Neural progenitor cell (in vitro differentiated cells): ENCODE measurements at regions not wholly inside any gene's neighbourhood (a gene's known extent, or its start where the extent isn't known, plus 50 kb on each side); places are given as distances from the start of the nearest gene placed in this dataset.
A peak's percentile ranks its signal among the peaks of the same experiment; 100 is the strongest.

Experiments
- DNase-seq: peaks from one replicate; pipeline ENCODE4 v3.0.0-alpha.2; 2016; ENCODE audit warnings: low spot score
- H2AFZ ChIP-seq: fragments of 200-600 bp; sonication (generic); replicated peaks from 2 replicates; pipeline ENCODE4 v1.6.1; 2016; ENCODE audit warnings: antibody characterized with exemption
- H3F3A ChIP-seq: fragments of 200-600 bp; sonication (generic); 2 replicates; pipeline ENCODE4 v1.6.1; 2016; ENCODE audit warnings: antibody characterized with exemption, low read depth
- H3K27ac ChIP-seq: fragments of 200-600 bp; sonication (generic); 2 replicates; pipeline ENCODE4 v1.5.1; 2016; ENCODE audit warnings: mild to moderate bottlenecking
- H3K27me3 ChIP-seq: fragments of 200-600 bp; sonication (generic); 2 replicates; pipeline ENCODE4 v1.6.1; 2016; ENCODE audit warnings: mild to moderate bottlenecking, moderate library complexity
- H3K36me3 ChIP-seq: fragments of 200-600 bp; sonication (generic); 2 replicates; pipeline ENCODE4 v1.5.1; 2016
- H3K4me1 ChIP-seq: fragments of 200-600 bp; sonication (generic); 2 replicates; pipeline ENCODE4 v1.6.1; 2016; ENCODE audit warnings: mixed run types
- H3K4me2 ChIP-seq: fragments of 200-600 bp; sonication (generic); 2 replicates; pipeline ENCODE4 v1.6.1; 2016
- H3K4me3 ChIP-seq: fragments of 200-600 bp; sonication (generic); 2 replicates; pipeline ENCODE4 v1.5.1; 2016
- H3K79me2 ChIP-seq: fragments of 200-600 bp; sonication (generic); 2 replicates; pipeline ENCODE4 v1.6.1; 2016; ENCODE audit warnings: low read depth
- H3K9ac ChIP-seq: fragments of 200-600 bp; sonication (generic); 2 replicates; pipeline ENCODE4 v1.6.1; 2016
- H3K9me3 ChIP-seq: fragments of 200-600 bp; sonication (generic); 2 replicates; pipeline ENCODE4 v1.5.1; 2016; ENCODE audit warnings: low read depth
- H4K20me1 ChIP-seq: fragments of 200-600 bp; sonication (generic); 2 replicates; pipeline ENCODE4 v1.6.1; 2016; ENCODE audit warnings: low read depth
- H3K27ac Mint-ChIP-seq: 3 replicates; pipeline ENCODE4 v1.8.0; 2021; ENCODE audit warnings: mixed read lengths
- H3K27me3 Mint-ChIP-seq: 2 replicates; pipeline ENCODE4 v1.8.0; 2022; ENCODE audit warnings: low read depth, mild to moderate bottlenecking, inconsistent platforms, moderate library complexity, mixed read lengths; ENCODE audit not compliant: insufficient read depth
- H3K36me3 Mint-ChIP-seq: 3 replicates; pipeline ENCODE4 v1.8.0; 2021; ENCODE audit warnings: mixed read lengths
- H3K4me1 Mint-ChIP-seq: 3 replicates; pipeline ENCODE4 v1.8.0; 2021; ENCODE audit warnings: mixed read lengths
- H3K4me3 Mint-ChIP-seq: 3 replicates; pipeline ENCODE4 v1.8.0; 2021; ENCODE audit warnings: mild to moderate bottlenecking, moderate library complexity, mixed read lengths
- H3K9me3 Mint-ChIP-seq: 3 replicates; pipeline ENCODE4 v1.8.0; 2020; ENCODE audit warnings: mixed read lengths
- EZH2 ChIP-seq: fragments of 200-600 bp; sonication (generic); IDR thresholded peaks from 2 replicates; pipeline ENCODE4 v1.6.1; 2017; ENCODE audit warnings: antibody characterized with exemption, mild to moderate bottlenecking, moderate library complexity
- EZH2phosphoT487 ChIP-seq: fragments of 200-600 bp; sonication (generic); IDR thresholded peaks from 2 replicates; pipeline ENCODE4 v1.6.1; 2017; ENCODE audit warnings: antibody characterized with exemption
- TF ChIP-seq, protein P1 (sequence below): fragments of 200-600 bp; sonication (generic); IDR thresholded peaks from 2 replicates; pipeline ENCODE4 v1.5.1; 2017; ENCODE audit warnings: antibody characterized with exemption, mild to moderate bottlenecking

DNA sequence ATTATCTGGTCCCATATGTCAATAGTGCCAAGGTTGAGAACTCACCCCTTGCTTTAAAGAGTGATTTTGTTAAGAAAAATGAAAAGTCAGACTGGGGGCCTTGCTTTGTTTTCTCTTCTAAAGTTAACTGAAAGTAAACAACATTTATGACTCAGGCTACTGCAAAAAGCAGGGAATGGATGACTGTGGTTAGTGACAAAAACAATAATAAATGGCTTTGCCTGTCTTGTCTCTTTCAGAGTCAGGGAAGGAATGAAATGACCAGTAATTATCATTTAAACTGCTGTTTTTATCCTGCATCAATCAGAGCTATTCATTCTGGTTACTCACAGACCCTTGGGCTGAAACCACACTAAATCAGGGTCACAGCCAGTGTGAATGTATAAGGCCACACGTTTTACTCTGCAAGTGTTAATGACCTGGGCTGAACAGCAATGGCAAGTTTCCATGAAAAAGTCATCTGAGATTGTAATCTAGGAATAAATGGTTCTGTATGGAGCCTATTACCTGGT is 112.2 kb downstream of the ZNF608 start:
- TF ChIP-seq EZH2 (no peak), EZH2phosphoT487 (no peak)
- TF ChIP-seq, protein P1, sequence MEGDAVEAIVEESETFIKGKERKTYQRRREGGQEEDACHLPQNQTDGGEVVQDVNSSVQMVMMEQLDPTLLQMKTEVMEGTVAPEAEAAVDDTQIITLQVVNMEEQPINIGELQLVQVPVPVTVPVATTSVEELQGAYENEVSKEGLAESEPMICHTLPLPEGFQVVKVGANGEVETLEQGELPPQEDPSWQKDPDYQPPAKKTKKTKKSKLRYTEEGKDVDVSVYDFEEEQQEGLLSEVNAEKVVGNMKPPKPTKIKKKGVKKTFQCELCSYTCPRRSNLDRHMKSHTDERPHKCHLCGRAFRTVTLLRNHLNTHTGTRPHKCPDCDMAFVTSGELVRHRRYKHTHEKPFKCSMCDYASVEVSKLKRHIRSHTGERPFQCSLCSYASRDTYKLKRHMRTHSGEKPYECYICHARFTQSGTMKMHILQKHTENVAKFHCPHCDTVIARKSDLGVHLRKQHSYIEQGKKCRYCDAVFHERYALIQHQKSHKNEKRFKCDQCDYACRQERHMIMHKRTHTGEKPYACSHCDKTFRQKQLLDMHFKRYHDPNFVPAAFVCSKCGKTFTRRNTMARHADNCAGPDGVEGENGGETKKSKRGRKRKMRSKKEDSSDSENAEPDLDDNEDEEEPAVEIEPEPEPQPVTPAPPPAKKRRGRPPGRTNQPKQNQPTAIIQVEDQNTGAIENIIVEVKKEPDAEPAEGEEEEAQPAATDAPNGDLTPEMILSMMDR, result no peak
- no peaks in the 10 kb centered on the region for H3K9me3 ChIP-seq
- H3K27ac Mint-ChIP-seq, result no peak overlapping the region
- H3K4me1 ChIP-seq, result peaks cover 21% of the 10 kb centered on the region
- H3K79me2 ChIP-seq, result peaks cover 29% of the 10 kb centered on the region
- no peak for DNase-seq
- peaks cover 16% of the 10 kb centered on the region for H3K36me3 ChIP-seq
- peaks cover 48% of the 10 kb centered on the region for H3K4me1 Mint-ChIP-seq
- no peak overlapping the region for H3K27ac ChIP-seq
- peaks cover 45% of the 10 kb centered on the region for H3F3A ChIP-seq
- H3K36me3 Mint-ChIP-seq, result peaks cover 33% of the 10 kb centered on the region
- H3K4me3 Mint-ChIP-seq, result no peak overlapping the region
- no peak overlapping the region for H2AFZ ChIP-seq
- H3K27me3 ChIP-seq, result no peaks in the 10 kb centered on the region
- peaks cover 19% of the 10 kb centered on the region for H4K20me1 ChIP-seq
- peaks cover 17% of the 10 kb centered on the region for H3K27me3 Mint-ChIP-seq
- H3K4me3 ChIP-seq, result no peak overlapping the region
- H3K4me2 ChIP-seq, result no peak overlapping the region
- no peak overlapping the region for H3K9ac ChIP-seq
- no peaks in the 10 kb centered on the region for H3K9me3 Mint-ChIP-seq

- H3K9me3 ChIP-seq, result no peaks in the 10 kb centered on the region
- H3K4me2 ChIP-seq, result no peak overlapping the region
- no peaks in the 10 kb centered on the region for H3K27me3 ChIP-seq
- no peak for TF ChIP-seq EZH2phosphoT487
- TF ChIP-seq, protein P1, result no peak
- TF ChIP-seq EZH2, result no peak
- H3K36me3 ChIP-seq, result peaks cover 9% of the 10 kb centered on the region
- DNase-seq, result no peak
- Mint-ChIP-seq H3K9me3 (no peaks in the 10 kb centered on the region), H3K36me3 (peaks cover 33% of the 10 kb centered on the region), H3K27ac (no peak overlapping the region), H3K27me3 (peaks cover 17% of the 10 kb centered on the region), H3K4me1 (peaks cover 53% of the 10 kb centered on the region), H3K4me3 (no peak overlapping the region)
- peaks cover 13% of the 10 kb centered on the region for H3K4me1 ChIP-seq
- no peak overlapping the region for H3K27ac ChIP-seq
- H3K9ac ChIP-seq, result no peak overlapping the region
- no peak overlapping the region for H3K4me3 ChIP-seq
- H3F3A ChIP-seq, result peaks cover 35% of the 10 kb centered on the region
- H3K79me2 ChIP-seq, result peaks cover 18% of the 10 kb centered on the region
- H4K20me1 ChIP-seq, result peaks cover 8% of the 10 kb centered on the region
- H2AFZ ChIP-seq, result no peak overlapping the region
Measured at GRCh38 chr5:124633209-124633608, 113.2 kb downstream of the ZNF608 start.

- Histone ChIP-seq H4K20me1 (peaks cover 6% of the 10 kb centered on the region), H3K36me3 (peaks cover 8% of the 10 kb centered on the region), H3K9me3 (no peaks in the 10 kb centered on the region), H3K27ac (peak overlapping the region; percentile 46), H3K9ac (no peak overlapping the region), H3K79me2 (peaks cover 8% of the 10 kb centered on the region), H3K4me3 (no peak overlapping the region), H3F3A (peaks cover 33% of the 10 kb centered on the region), H3K4me1 (peaks cover 13% of the 10 kb centered on the region), H3K4me2 (no peak overlapping the region), H3K27me3 (no peaks in the 10 kb centered on the region), H2AFZ (no peak overlapping the region)
- DNase-seq, result peak; percentile 71
- Mint-ChIP-seq H3K4me3 (no peak overlapping the region), H3K9me3 (no peaks in the 10 kb centered on the region), H3K27ac (peak overlapping the region; percentile 54), H3K36me3 (peaks cover 30% of the 10 kb centered on the region), H3K27me3 (peaks cover 17% of the 10 kb centered on the region), H3K4me1 (peaks cover 59% of the 10 kb centered on the region)
- TF ChIP-seq, protein P1, result peak; percentile 36
- no peak for TF ChIP-seq EZH2phosphoT487
- no peak for TF ChIP-seq EZH2
Measured at GRCh38 chr5:124631874-124632550, 114.4 kb downstream of the ZNF608 start.
